ENCODE measurements at regions not wholly inside any gene's neighbourhood (a gene's known extent, or its start where the extent isn't known, plus 50 kb on each side); places are given as distances from the start of the nearest gene placed in this dataset.

- ChIA-PET POLR2A (interaction anchor here (0.7 kb wide), 1 partner anchor 44 kb away, joined by 3 read pairs; no protein-coding TSS in a partner anchor), CTCF (no interaction called here)
- no peak for DNase-seq (ENCODE audit: low read depth, low spot score)
- Histone ChIP-seq H3K27ac (ENCODE audit: low read depth, low read length) (no peak overlapping the region), H3K4me3 (ENCODE audit: low read depth, low read length) (no peak overlapping the region), H3K27me3 (ENCODE audit: control insufficient read depth, insufficient read depth, low read length) (no peaks in the 10 kb centered on the region), H3K9me3 (ENCODE audit: control insufficient read depth, insufficient read depth, low read length) (no peaks in the 10 kb centered on the region; the same call in 1 of the 2 replicates)
- TF ChIP-seq CTCF (IDR thresholded peaks at IDR 0.05; ENCODE audit: low read depth, low read length), result no peak
Observed at GRCh38 chr7:155405399-155406318, 52.3 kb upstream of the EN2 start.

GRCh38 chr7:155407799-155408198, 50.1 kb upstream of the EN2 start:
- no peaks in the 10 kb centered on the region; the same call in 1 of the 2 replicates for H3K9me3 ChIP-seq (ENCODE audit: control insufficient read depth, insufficient read depth, low read length)
- TF ChIP-seq CTCF (IDR thresholded peaks at IDR 0.05; ENCODE audit: low read depth, low read length), result no peak
- no peaks in the 10 kb centered on the region for H3K27me3 ChIP-seq (ENCODE audit: control insufficient read depth, insufficient read depth, low read length)
- no peak overlapping the region for H3K27ac ChIP-seq (ENCODE audit: low read depth, low read length)
- POLR2A ChIA-PET, result no interaction called here
- DNase-seq (ENCODE audit: low read depth, low spot score), result no peak
- CTCF ChIA-PET, result no interaction called here
- no peak overlapping the region for H3K4me3 ChIP-seq (ENCODE audit: low read depth, low read length)
